ENCODE measurements at regions not wholly inside any gene's neighbourhood (a gene's known extent, or its start where the extent isn't known, plus 50 kb on each side); places are given as distances from the start of the nearest gene placed in this dataset.

- no peak overlapping the region for H3K4me3 ChIP-seq
- ATAC-seq: no peak
- no peaks in the 10 kb centered on the region for H3K27me3 ChIP-seq
- H3K4me1 ChIP-seq: no peaks in the 10 kb centered on the region
- WGBS, 2 donors: 64 to 76% methylated on average over 3 of the region's 3 CpGs
- intact Hi-C loops (cut with DNase I): no loop called here
- no peaks in the 10 kb centered on the region for H3K9me3 ChIP-seq
- H3K36me3 ChIP-seq: no peaks in the 10 kb centered on the region
- H3K27ac ChIP-seq: no peak overlapping the region
- no peak for DNase-seq
- FAIRE-seq: no peak
- no peak for TF ChIP-seq CTCF (IDR thresholded peaks at IDR 0.05)
Measured at GRCh38 chr16:73147958-73148357, 100.0 kb upstream of the ZFHX3 start.

GRCh38 chr16:73145166-73145880 lies 97.4 kb upstream of the ZFHX3 start:
- Histone ChIP-seq H3K27ac (no peak overlapping the region), H3K4me3 (no peak overlapping the region), H3K36me3 (no peaks in the 10 kb centered on the region), H3K27me3 (no peaks in the 10 kb centered on the region), H3K9me3 (no peaks in the 10 kb centered on the region), H3K4me1 (no peaks in the 10 kb centered on the region)
- ATAC-seq (no peak), FAIRE-seq (no peak), DNase-seq (no peak)
- TF ChIP-seq CTCF (IDR thresholded peaks at IDR 0.05): no peak
- intact Hi-C loops (cut with DNase I): no loop called here
- WGBS, 2 donors: 82 to 89% methylated on average over 10 of the region's 10 CpGs

- no peaks in the 10 kb centered on the region for H3K9me3 ChIP-seq
- peak overlapping the region in 1 of 4 donors; percentile 22 for H3K4me3 ChIP-seq
- FAIRE-seq: no peak
- intact Hi-C loops (cut with DNase I): no loop called here
- no peak overlapping the region for H3K27ac ChIP-seq
- H3K4me1 ChIP-seq: no peaks in the 10 kb centered on the region
- no peaks in the 10 kb centered on the region for H3K36me3 ChIP-seq
- 24 to 30% methylated on average over 14 of the region's 14 CpGs for WGBS, 2 donors
- no peaks in the 10 kb centered on the region for H3K27me3 ChIP-seq
- DNase-seq: no peak
- no peak for TF ChIP-seq CTCF (IDR thresholded peaks at IDR 0.05)
- peak in 2 of 4 donors; percentile 35 to 44 for ATAC-seq
Measured at GRCh38 chr16:73143576-73144422, 95.9 kb upstream of the ZFHX3 start.

GRCh38 chr16:73143002-73143401 lies 95.1 kb upstream of the ZFHX3 start:
- no peak for ATAC-seq
- H3K4me1 ChIP-seq: no peaks in the 10 kb centered on the region
- intact Hi-C loops (cut with DNase I): no loop called here
- 72 to 73% methylated on average over 6 of the region's 6 CpGs for WGBS, 2 donors
- H3K27me3 ChIP-seq: no peaks in the 10 kb centered on the region
- no peak for FAIRE-seq
- H3K36me3 ChIP-seq: no peaks in the 10 kb centered on the region
- no peak for DNase-seq
- no peak for TF ChIP-seq CTCF (IDR thresholded peaks at IDR 0.05)
- no peaks in the 10 kb centered on the region for H3K9me3 ChIP-seq
- no peak overlapping the region for H3K4me3 ChIP-seq
- H3K27ac ChIP-seq: no peak overlapping the region
